OCI-LY1 (cell line): ENCODE measurements at regions not wholly inside any gene's neighbourhood (a gene's known extent, or its start where the extent isn't known, plus 50 kb on each side); places are given as distances from the start of the nearest gene placed in this dataset.

Experiments
- H2AFZ ChIP-seq: fragments of 200-600 bp; sonication (generic), shearing (Covaris generic); 2 replicates; pipeline ENCODE4 v1.6.0; 2014; ENCODE audit warnings: antibody characterized with exemption, mild to moderate bottlenecking, low read length
- H3F3A ChIP-seq: fragments of 200-600 bp; sonication (generic), shearing (Covaris generic); 2 replicates; pipeline ENCODE4 v1.6.0; 2014; ENCODE audit warnings: mild to moderate bottlenecking, antibody characterized with exemption, low read length, moderate library complexity; ENCODE audit not compliant: insufficient read depth
- H3K27ac ChIP-seq: fragments of 200-600 bp; sonication (generic); 2 replicates; pipeline ENCODE4 v1.5.1; 2014; ENCODE audit warnings: low read length, mixed run types, mild to moderate bottlenecking, low read depth; ENCODE audit not compliant: poor library complexity, severe bottlenecking
- H3K27me3 ChIP-seq: fragments of 200-600 bp; sonication (generic); 2 replicates; pipeline ENCODE4 v1.6.0; 2014; ENCODE audit warnings: antibody characterized with exemption, mild to moderate bottlenecking, low read length, moderate library complexity; ENCODE audit not compliant: insufficient read depth
- H3K36me3 ChIP-seq: fragments of 200-600 bp; sonication (generic); 2 replicates; pipeline ENCODE4 v1.6.1; 2014; ENCODE audit warnings: mild to moderate bottlenecking, antibody characterized with exemption, low read length, moderate library complexity, mixed read lengths; ENCODE audit not compliant: insufficient read depth
- H3K4me1 ChIP-seq: fragments of 200-600 bp; sonication (generic); 2 replicates; pipeline ENCODE4 v1.5.1; 2014; ENCODE audit warnings: mild to moderate bottlenecking, low read length, moderate library complexity; ENCODE audit not compliant: insufficient read depth, severe bottlenecking
- H3K4me2 ChIP-seq: fragments of 200-600 bp; sonication (generic), shearing (Covaris generic); 2 replicates; pipeline ENCODE4 v1.6.1; 2014; ENCODE audit warnings: low read length
- H3K4me3 ChIP-seq: fragments of 200-600 bp; sonication (generic); 2 replicates; pipeline ENCODE4 v1.5.1; 2014; ENCODE audit warnings: low read length, low read depth, mild to moderate bottlenecking, mixed read lengths; ENCODE audit not compliant: poor library complexity, severe bottlenecking
- H3K79me2 ChIP-seq: fragments of 200-600 bp; shearing (Covaris generic); 2 replicates; pipeline ENCODE4 v1.6.1; 2016; ENCODE audit warnings: mixed run types, low read length, mixed read lengths; ENCODE audit not compliant: insufficient read depth
- H3K9ac ChIP-seq: fragments of 200-600 bp; sonication (generic), shearing (Covaris generic); 2 replicates; pipeline ENCODE4 v1.6.1; 2014; ENCODE audit warnings: mild to moderate bottlenecking, low read length, mixed read lengths
- H3K9me2 ChIP-seq: fragments of 200-600 bp; sonication (generic), shearing (Covaris generic); 2 replicates; pipeline ENCODE4 v1.6.1; 2014; ENCODE audit warnings: low read depth, mild to moderate bottlenecking, low read length, mixed read lengths
- H3K9me3 ChIP-seq: fragments of 200-600 bp; shearing (Covaris generic); 2 replicates; pipeline ENCODE4 v1.6.1; 2014; ENCODE audit warnings: low read length, mixed read lengths
- H4K20me1 ChIP-seq: fragments of 200-600 bp; sonication (generic), shearing (Covaris generic); 2 replicates; pipeline ENCODE4 v1.6.0; 2016; ENCODE audit warnings: mild to moderate bottlenecking, low read length; ENCODE audit not compliant: insufficient read depth
- EZH2 ChIP-seq: fragments of 200-600 bp; sonication (generic), shearing (Covaris generic); IDR thresholded peaks from 2 replicates; pipeline ENCODE4 v1.8.0; 2017; ENCODE audit warnings: borderline replicate concordance, mixed run types, mild to moderate bottlenecking, antibody characterized with exemption, low read length, moderate library complexity, mixed read lengths
- TF ChIP-seq, protein P1 (sequence below): fragments of 200-600 bp; sonication (generic), shearing (Covaris generic); IDR thresholded peaks from 2 replicates; pipeline ENCODE4 v1.5.1; 2017; ENCODE audit warnings: mild to moderate bottlenecking, antibody characterized with exemption, low read length, moderate library complexity, mixed read lengths

DNA sequence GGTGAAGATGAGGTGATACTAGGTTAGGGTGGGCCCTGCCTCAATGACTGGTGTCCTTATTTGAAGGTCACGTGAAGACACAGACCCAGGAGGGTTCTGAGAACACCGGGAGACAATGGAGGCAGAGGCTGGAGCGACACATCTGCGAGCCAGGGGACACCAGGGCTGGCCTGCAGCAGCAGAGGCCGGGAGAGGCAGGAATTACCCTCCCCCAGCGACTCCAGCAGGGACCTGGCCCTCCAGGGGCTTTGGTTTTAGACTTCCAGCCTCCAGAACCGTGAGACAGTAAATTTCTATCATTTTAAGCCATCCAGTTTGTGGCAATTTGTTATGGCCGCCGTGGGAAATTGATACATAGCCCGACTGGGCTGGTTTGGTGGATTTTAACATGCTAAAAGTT, 152.2 kb downstream of the DNAJB6 start:
- TF ChIP-seq, protein P1, sequence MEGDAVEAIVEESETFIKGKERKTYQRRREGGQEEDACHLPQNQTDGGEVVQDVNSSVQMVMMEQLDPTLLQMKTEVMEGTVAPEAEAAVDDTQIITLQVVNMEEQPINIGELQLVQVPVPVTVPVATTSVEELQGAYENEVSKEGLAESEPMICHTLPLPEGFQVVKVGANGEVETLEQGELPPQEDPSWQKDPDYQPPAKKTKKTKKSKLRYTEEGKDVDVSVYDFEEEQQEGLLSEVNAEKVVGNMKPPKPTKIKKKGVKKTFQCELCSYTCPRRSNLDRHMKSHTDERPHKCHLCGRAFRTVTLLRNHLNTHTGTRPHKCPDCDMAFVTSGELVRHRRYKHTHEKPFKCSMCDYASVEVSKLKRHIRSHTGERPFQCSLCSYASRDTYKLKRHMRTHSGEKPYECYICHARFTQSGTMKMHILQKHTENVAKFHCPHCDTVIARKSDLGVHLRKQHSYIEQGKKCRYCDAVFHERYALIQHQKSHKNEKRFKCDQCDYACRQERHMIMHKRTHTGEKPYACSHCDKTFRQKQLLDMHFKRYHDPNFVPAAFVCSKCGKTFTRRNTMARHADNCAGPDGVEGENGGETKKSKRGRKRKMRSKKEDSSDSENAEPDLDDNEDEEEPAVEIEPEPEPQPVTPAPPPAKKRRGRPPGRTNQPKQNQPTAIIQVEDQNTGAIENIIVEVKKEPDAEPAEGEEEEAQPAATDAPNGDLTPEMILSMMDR, result no peak
- TF ChIP-seq EZH2, result no peak
- H3K4me1 ChIP-seq, result no peaks in the 10 kb centered on the region
- H3F3A ChIP-seq, result no peaks in the 10 kb centered on the region
- H2AFZ ChIP-seq, result no peak overlapping the region
- H3K27me3 ChIP-seq, result peaks cover 3% of the 10 kb centered on the region; the same call in 1 of the 2 replicates
- H3K9me3 ChIP-seq, result peaks cover 4% of the 10 kb centered on the region; the same call in 1 of the 2 replicates
- H3K9ac ChIP-seq, result no peak overlapping the region
- no peaks in the 10 kb centered on the region for H3K9me2 ChIP-seq
- no peaks in the 10 kb centered on the region for H4K20me1 ChIP-seq
- no peak overlapping the region for H3K4me2 ChIP-seq
- H3K4me3 ChIP-seq, result no peak overlapping the region
- no peaks in the 10 kb centered on the region for H3K36me3 ChIP-seq
- H3K27ac ChIP-seq, result no peak overlapping the region
- H3K79me2 ChIP-seq, result no peaks in the 10 kb centered on the region
